ENCODE measurements at regions not wholly inside any gene's neighbourhood (a gene's known extent, or its start where the extent isn't known, plus 50 kb on each side); places are given as distances from the start of the nearest gene placed in this dataset.

DNA sequence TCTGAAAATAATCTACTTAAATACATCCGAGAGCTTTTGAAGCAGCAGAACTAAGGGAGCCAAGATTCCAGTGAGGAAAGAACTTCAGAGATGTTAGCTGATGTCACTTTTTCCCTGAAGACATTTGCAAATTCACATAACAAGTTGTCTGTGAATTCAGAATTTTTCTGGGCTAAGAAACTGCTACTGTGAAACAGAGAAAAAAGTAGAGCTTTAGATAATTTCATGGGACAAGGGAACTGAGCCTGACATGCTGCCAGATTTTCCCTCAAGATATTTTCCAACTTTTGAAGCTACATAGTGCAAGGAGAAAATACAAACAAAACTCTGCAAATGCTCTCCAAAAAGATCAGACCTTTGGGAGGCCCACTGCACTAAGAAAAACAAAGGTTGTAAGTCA lies 484.2 kb downstream of the ANKRD7 start:
- H3K4me3 ChIP-seq (ENCODE audit: insufficient read depth in 1 of 2, low read depth in 1 of 2, low read length in 2 of 2), result no peak overlapping the region
- H3K79me1 ChIP-seq (replicated peaks; ENCODE audit: low read length, poor library complexity, severe bottlenecking), result no peaks in the 10 kb centered on the region
- no peak overlapping the region for H4K8ac ChIP-seq (ENCODE audit: low read length)
- H3K27me3 ChIP-seq (ENCODE audit: control insufficient read depth in 1 of 2, insufficient read depth in 1 of 2, low read length in 2 of 2), result no peaks in the 10 kb centered on the region
- H4K91ac ChIP-seq (ENCODE audit: low read length), result no peak overlapping the region
- H2AFZ ChIP-seq (ENCODE audit: low read depth, low read length), result no peak overlapping the region
- no peak overlapping the region for H3K14ac ChIP-seq (ENCODE audit: low read length in 2 of 2)
- no peaks in the 10 kb centered on the region for H3K9me3 ChIP-seq (ENCODE audit: control insufficient read depth, low read length)
- no peaks in the 10 kb centered on the region for H3K36me3 ChIP-seq (ENCODE audit: control insufficient read depth in 1 of 2, insufficient read depth in 2 of 2, low read depth in 1 of 2, low read length in 2 of 2)
- H3K4me2 ChIP-seq (ENCODE audit: low read length, poor library complexity, severe bottlenecking), result no peak overlapping the region
- H3K23ac ChIP-seq (ENCODE audit: low read length in 2 of 2), result no peak overlapping the region
- WGBS, result 100% methylated on average over 1 of the region's 1 CpG
- H3K27ac ChIP-seq (ENCODE audit: low read length, poor library complexity, severe bottlenecking), result no peak overlapping the region
- no peak overlapping the region for H3K18ac ChIP-seq (ENCODE audit: low read depth in 1 of 2, low read length in 2 of 2)
- no peak overlapping the region for H2AK5ac ChIP-seq (ENCODE audit: low read length, severe bottlenecking)
- H2BK120ac ChIP-seq (ENCODE audit: low read depth, low read length), result no peak overlapping the region
- no peak for DNase-seq
- H2BK12ac ChIP-seq (ENCODE audit: low read length in 2 of 2), result no peak overlapping the region
- no peaks in the 10 kb centered on the region for H3K4me1 ChIP-seq (ENCODE audit: control insufficient read depth, insufficient read depth, low read depth, low read length)
- H2BK5ac ChIP-seq (ENCODE audit: low read depth, low read length, poor library complexity, severe bottlenecking), result no peak overlapping the region
- no peak overlapping the region for H3K9ac ChIP-seq (ENCODE audit: low read length)
- H2BK15ac ChIP-seq (ENCODE audit: low read depth, poor library complexity, severe bottlenecking), result no peak overlapping the region
- no peak overlapping the region for H3K4ac ChIP-seq (ENCODE audit: low read depth in 1 of 2, low read length in 2 of 2)

DNA sequence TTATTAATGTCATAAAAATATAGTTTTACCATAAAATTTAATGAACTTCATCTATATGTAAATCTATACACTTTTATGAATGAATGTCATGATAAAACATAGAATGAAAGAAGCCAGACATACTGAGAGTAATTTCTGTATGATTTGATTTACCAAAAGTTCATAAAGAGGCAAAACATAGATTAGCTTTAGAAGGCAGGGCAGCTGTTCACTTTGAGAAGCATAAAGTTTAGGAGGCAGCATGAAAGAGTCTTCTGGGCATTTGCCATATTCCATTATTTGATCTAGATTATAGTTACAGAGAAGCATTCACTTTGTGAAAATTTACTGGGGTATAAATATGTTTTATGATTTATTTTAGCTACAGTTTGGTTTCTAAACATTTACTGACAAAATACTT lies 487.2 kb downstream of the ANKRD7 start:
- H3K27ac ChIP-seq (ENCODE audit: low read length, poor library complexity, severe bottlenecking), result no peak overlapping the region
- H2BK12ac ChIP-seq (ENCODE audit: low read length in 2 of 2), result no peak overlapping the region
- no peak for DNase-seq
- H3K4me1 ChIP-seq (ENCODE audit: control insufficient read depth, insufficient read depth, low read depth, low read length), result no peaks in the 10 kb centered on the region
- H4K8ac ChIP-seq (ENCODE audit: low read length), result no peak overlapping the region
- H2BK120ac ChIP-seq (ENCODE audit: low read depth, low read length), result no peak overlapping the region
- H2BK5ac ChIP-seq (ENCODE audit: low read depth, low read length, poor library complexity, severe bottlenecking), result no peak overlapping the region
- H3K27me3 ChIP-seq (ENCODE audit: control insufficient read depth in 1 of 2, insufficient read depth in 1 of 2, low read length in 2 of 2), result no peaks in the 10 kb centered on the region
- no peak overlapping the region for H3K4me2 ChIP-seq (ENCODE audit: low read length, poor library complexity, severe bottlenecking)
- no peaks in the 10 kb centered on the region for H3K9me3 ChIP-seq (ENCODE audit: control insufficient read depth, low read length)
- no peaks in the 10 kb centered on the region for H3K36me3 ChIP-seq (ENCODE audit: control insufficient read depth in 1 of 2, insufficient read depth in 2 of 2, low read depth in 1 of 2, low read length in 2 of 2)
- H2AK5ac ChIP-seq (ENCODE audit: low read length, severe bottlenecking), result no peak overlapping the region
- H3K4ac ChIP-seq (ENCODE audit: low read depth in 1 of 2, low read length in 2 of 2), result no peak overlapping the region
- no peaks in the 10 kb centered on the region for H3K79me1 ChIP-seq (replicated peaks; ENCODE audit: low read length, poor library complexity, severe bottlenecking)
- no peak overlapping the region for H3K4me3 ChIP-seq (ENCODE audit: insufficient read depth in 1 of 2, low read depth in 1 of 2, low read length in 2 of 2)
- no peak overlapping the region for H2BK15ac ChIP-seq (ENCODE audit: low read depth, poor library complexity, severe bottlenecking)
- no peak overlapping the region for H3K14ac ChIP-seq (ENCODE audit: low read length in 2 of 2)
- H2AFZ ChIP-seq (ENCODE audit: low read depth, low read length), result no peak overlapping the region
- no peak overlapping the region for H3K23ac ChIP-seq (ENCODE audit: low read length in 2 of 2)
- H3K9ac ChIP-seq (ENCODE audit: low read length), result no peak overlapping the region
- no peak overlapping the region for H3K18ac ChIP-seq (ENCODE audit: low read depth in 1 of 2, low read length in 2 of 2)
- no peak overlapping the region for H4K91ac ChIP-seq (ENCODE audit: low read length)

DNA sequence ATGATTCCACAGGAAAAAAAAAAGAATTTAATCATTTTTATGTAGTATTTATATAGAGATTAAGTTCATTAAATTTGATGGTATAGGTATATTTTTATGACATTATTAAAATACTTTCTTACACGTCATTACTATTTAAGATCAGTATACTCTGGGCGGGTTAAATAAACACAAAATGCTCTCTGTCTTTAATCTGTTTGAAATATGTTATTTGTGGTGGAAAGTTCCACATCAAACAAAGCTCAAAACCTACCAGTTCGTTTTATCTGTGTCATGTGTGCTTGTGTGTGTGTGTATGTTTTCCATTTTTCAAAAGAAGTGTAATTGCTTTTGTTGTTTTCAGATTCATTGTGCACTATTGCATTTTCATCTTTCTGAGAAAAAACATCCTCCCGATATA lies 488.5 kb downstream of the ANKRD7 start:
- H3K4me3 ChIP-seq (ENCODE audit: insufficient read depth in 1 of 2, low read depth in 1 of 2, low read length in 2 of 2), result no peak overlapping the region
- no peak overlapping the region for H3K18ac ChIP-seq (ENCODE audit: low read depth in 1 of 2, low read length in 2 of 2)
- no peak overlapping the region for H2BK15ac ChIP-seq (ENCODE audit: low read depth, poor library complexity, severe bottlenecking)
- DNase-seq, result no peak
- H3K27me3 ChIP-seq (ENCODE audit: control insufficient read depth in 1 of 2, insufficient read depth in 1 of 2, low read length in 2 of 2), result no peaks in the 10 kb centered on the region
- H3K4me1 ChIP-seq (ENCODE audit: control insufficient read depth, insufficient read depth, low read depth, low read length), result no peaks in the 10 kb centered on the region
- no peaks in the 10 kb centered on the region for H3K36me3 ChIP-seq (ENCODE audit: control insufficient read depth in 1 of 2, insufficient read depth in 2 of 2, low read depth in 1 of 2, low read length in 2 of 2)
- no peak overlapping the region for H2BK5ac ChIP-seq (ENCODE audit: low read depth, low read length, poor library complexity, severe bottlenecking)
- no peak overlapping the region for H3K4ac ChIP-seq (ENCODE audit: low read depth in 1 of 2, low read length in 2 of 2)
- H3K79me1 ChIP-seq (replicated peaks; ENCODE audit: low read length, poor library complexity, severe bottlenecking), result no peaks in the 10 kb centered on the region
- no peak overlapping the region for H4K91ac ChIP-seq (ENCODE audit: low read length)
- WGBS, result 100% methylated on average over 1 of the region's 4 CpGs
- no peak overlapping the region for H2BK120ac ChIP-seq (ENCODE audit: low read depth, low read length)
- no peak overlapping the region for H4K8ac ChIP-seq (ENCODE audit: low read length)
- no peak overlapping the region for H3K14ac ChIP-seq (ENCODE audit: low read length in 2 of 2)
- no peak overlapping the region for H3K9ac ChIP-seq (ENCODE audit: low read length)
- no peak overlapping the region for H3K23ac ChIP-seq (ENCODE audit: low read length in 2 of 2)
- no peak overlapping the region for H2BK12ac ChIP-seq (ENCODE audit: low read length in 2 of 2)
- H3K9me3 ChIP-seq (ENCODE audit: control insufficient read depth, low read length), result no peaks in the 10 kb centered on the region
- no peak overlapping the region for H3K4me2 ChIP-seq (ENCODE audit: low read length, poor library complexity, severe bottlenecking)
- H2AK5ac ChIP-seq (ENCODE audit: low read length, severe bottlenecking), result no peak overlapping the region
- no peak overlapping the region for H3K27ac ChIP-seq (ENCODE audit: low read length, poor library complexity, severe bottlenecking)
- no peak overlapping the region for H2AFZ ChIP-seq (ENCODE audit: low read depth, low read length)

DNA sequence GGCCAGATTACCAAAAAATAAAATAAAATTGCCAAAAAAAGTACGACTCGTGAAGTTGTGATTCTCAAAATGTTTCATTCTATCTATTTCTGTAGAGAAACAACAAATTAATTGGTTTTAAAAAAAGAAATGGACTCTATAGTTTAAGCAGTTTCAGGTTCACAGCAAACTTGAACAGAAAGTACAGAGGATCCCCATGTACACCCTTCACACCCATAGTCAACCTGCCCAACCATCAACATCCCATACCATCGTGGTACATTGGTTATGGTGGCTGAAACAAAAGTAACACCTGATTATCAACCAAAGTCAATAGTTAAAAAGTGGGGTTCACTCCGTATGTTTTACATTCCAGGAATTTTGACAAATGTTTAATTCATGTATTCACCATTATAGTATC lies 496.1 kb downstream of the ANKRD7 start:
- no peak overlapping the region for H2AK5ac ChIP-seq (ENCODE audit: low read length, severe bottlenecking)
- H2BK120ac ChIP-seq (ENCODE audit: low read depth, low read length), result no peak overlapping the region
- H3K18ac ChIP-seq (ENCODE audit: low read depth in 1 of 2, low read length in 2 of 2), result no peak overlapping the region
- no peak for DNase-seq
- WGBS, result 87% methylated on average over 3 of the region's 4 CpGs
- H4K91ac ChIP-seq (ENCODE audit: low read length), result no peak overlapping the region
- H3K27me3 ChIP-seq (ENCODE audit: control insufficient read depth in 1 of 2, insufficient read depth in 1 of 2, low read length in 2 of 2), result no peaks in the 10 kb centered on the region
- H3K79me1 ChIP-seq (replicated peaks; ENCODE audit: low read length, poor library complexity, severe bottlenecking), result no peaks in the 10 kb centered on the region
- H2AFZ ChIP-seq (ENCODE audit: low read depth, low read length), result no peak overlapping the region
- H3K9me3 ChIP-seq (ENCODE audit: control insufficient read depth, low read length), result no peaks in the 10 kb centered on the region
- no peak overlapping the region for H3K4me3 ChIP-seq (ENCODE audit: insufficient read depth in 1 of 2, low read depth in 1 of 2, low read length in 2 of 2)
- no peak overlapping the region for H3K4ac ChIP-seq (ENCODE audit: low read depth in 1 of 2, low read length in 2 of 2)
- no peak overlapping the region for H3K4me2 ChIP-seq (ENCODE audit: low read length, poor library complexity, severe bottlenecking)
- H3K9ac ChIP-seq (ENCODE audit: low read length), result no peak overlapping the region
- no peaks in the 10 kb centered on the region for H3K4me1 ChIP-seq (ENCODE audit: control insufficient read depth, insufficient read depth, low read depth, low read length)
- no peaks in the 10 kb centered on the region for H3K36me3 ChIP-seq (ENCODE audit: control insufficient read depth in 1 of 2, insufficient read depth in 2 of 2, low read depth in 1 of 2, low read length in 2 of 2)
- H4K8ac ChIP-seq (ENCODE audit: low read length), result no peak overlapping the region
- no peak overlapping the region for H2BK5ac ChIP-seq (ENCODE audit: low read depth, low read length, poor library complexity, severe bottlenecking)
- no peak overlapping the region for H3K27ac ChIP-seq (ENCODE audit: low read length, poor library complexity, severe bottlenecking)
- H2BK15ac ChIP-seq (ENCODE audit: low read depth, poor library complexity, severe bottlenecking), result no peak overlapping the region
- no peak overlapping the region for H3K23ac ChIP-seq (ENCODE audit: low read length in 2 of 2)
- no peak overlapping the region for H2BK12ac ChIP-seq (ENCODE audit: low read length in 2 of 2)
- no peak overlapping the region for H3K14ac ChIP-seq (ENCODE audit: low read length in 2 of 2)

All from mesenchymal stem cell (in vitro differentiated cells and primary cell).